ENCODE measurements at regions not wholly inside any gene's neighbourhood (a gene's known extent, or its start where the extent isn't known, plus 50 kb on each side); places are given as distances from the start of the nearest gene placed in this dataset.
"Not testable (repeated sequence)": the region's sequence is repeated elsewhere in the genome, so short reads cannot be mapped to it uniquely, and the experiment has no call there.

DNA sequence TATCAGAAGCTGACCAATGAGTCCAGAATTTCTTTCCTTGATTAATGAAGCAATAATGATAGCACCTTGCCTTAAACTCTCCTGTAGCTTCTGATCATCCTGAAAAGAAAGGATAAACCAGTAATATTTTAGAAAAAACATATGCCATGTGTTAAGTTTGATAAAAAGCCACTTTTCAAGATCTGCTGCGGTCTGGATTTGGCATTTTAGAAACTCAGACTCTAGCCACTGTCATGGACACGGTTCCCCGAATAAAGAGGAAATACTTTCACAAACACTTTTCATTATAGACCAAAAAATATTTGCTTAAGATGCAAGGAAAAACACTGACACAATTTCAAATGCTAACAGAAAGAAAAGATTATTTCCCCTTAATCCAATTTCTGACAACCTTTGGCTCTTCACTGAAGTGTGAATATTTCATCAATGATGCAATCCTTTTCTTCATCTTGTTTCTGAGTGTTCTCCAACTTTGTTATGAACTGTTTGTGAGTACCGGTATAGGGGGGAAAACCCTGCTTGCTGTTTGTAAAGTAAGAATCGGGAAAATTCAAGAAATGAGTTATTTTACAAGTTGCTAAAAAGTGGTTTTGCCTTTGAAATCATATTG lies 329.5 kb downstream of the CRPPA start:
- peak in 1 of 2 donors; percentile 18 for DNase-seq
- Histone ChIP-seq H3K27me3 (no peaks in the 10 kb centered on the region), H3K36me3 (no peaks in the 10 kb centered on the region), H3K9me3 (no peaks in the 10 kb centered on the region), H3K27ac (no peak overlapping the region), H3K4me3 (no peak overlapping the region), H3K4me1 (no peaks in the 10 kb centered on the region)
- WGBS, 5 donors: 55 to 72% (median 64%) methylated on average over 5 of the region's 5 CpGs
- intact Hi-C loops (cut with DNase I; ENCODE audit: low total_unique reads): no loop called here
- TF ChIP-seq EP300 (IDR thresholded peaks at IDR 0.05): no peak
- no peak for TF ChIP-seq POLR2A (IDR thresholded peaks at IDR 0.05)
- TF ChIP-seq, protein P1, sequence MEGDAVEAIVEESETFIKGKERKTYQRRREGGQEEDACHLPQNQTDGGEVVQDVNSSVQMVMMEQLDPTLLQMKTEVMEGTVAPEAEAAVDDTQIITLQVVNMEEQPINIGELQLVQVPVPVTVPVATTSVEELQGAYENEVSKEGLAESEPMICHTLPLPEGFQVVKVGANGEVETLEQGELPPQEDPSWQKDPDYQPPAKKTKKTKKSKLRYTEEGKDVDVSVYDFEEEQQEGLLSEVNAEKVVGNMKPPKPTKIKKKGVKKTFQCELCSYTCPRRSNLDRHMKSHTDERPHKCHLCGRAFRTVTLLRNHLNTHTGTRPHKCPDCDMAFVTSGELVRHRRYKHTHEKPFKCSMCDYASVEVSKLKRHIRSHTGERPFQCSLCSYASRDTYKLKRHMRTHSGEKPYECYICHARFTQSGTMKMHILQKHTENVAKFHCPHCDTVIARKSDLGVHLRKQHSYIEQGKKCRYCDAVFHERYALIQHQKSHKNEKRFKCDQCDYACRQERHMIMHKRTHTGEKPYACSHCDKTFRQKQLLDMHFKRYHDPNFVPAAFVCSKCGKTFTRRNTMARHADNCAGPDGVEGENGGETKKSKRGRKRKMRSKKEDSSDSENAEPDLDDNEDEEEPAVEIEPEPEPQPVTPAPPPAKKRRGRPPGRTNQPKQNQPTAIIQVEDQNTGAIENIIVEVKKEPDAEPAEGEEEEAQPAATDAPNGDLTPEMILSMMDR (IDR thresholded peaks at IDR 0.05): no peak
- no peak for TF ChIP-seq POLR2AphosphoS5 (IDR thresholded peaks at IDR 0.05)

DNA sequence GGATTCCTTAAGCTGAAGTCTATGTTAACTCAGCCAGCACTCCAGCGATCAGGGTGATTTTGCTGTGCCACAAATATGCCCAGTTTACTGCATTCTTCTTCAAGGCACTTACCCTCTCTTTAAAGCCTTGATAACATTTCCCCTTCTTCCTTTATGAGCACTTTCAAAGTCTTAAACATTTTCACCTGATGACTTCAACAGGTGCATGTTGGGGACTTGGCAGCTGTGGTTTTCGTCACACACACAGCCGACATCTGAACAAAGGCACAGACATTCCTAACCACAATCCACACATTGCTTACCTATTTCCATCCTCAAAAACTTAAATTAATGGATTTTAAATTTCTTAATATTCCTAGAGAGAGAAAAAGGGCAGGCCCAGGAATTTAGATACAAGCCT lies 331.5 kb downstream of the CRPPA start:
- Histone ChIP-seq H3K27ac (no peak overlapping the region), H3K36me3 (no peaks in the 10 kb centered on the region), H3K4me1 (no peaks in the 10 kb centered on the region), H3K27me3 (no peaks in the 10 kb centered on the region), H3K9me3 (no peaks in the 10 kb centered on the region), H3K4me3 (no peak overlapping the region)
- DNase-seq: no peak
- intact Hi-C loops (cut with DNase I; ENCODE audit: low total_unique reads): no loop called here
- 88 to 96% (median 91%) methylated on average over 3 of the region's 3 CpGs for WGBS, 5 donors
- TF ChIP-seq, protein P1 (IDR thresholded peaks at IDR 0.05): no peak
- TF ChIP-seq POLR2AphosphoS5 (IDR thresholded peaks at IDR 0.05): no peak
- no peak for TF ChIP-seq POLR2A (IDR thresholded peaks at IDR 0.05)
- TF ChIP-seq EP300 (IDR thresholded peaks at IDR 0.05): no peak

DNA sequence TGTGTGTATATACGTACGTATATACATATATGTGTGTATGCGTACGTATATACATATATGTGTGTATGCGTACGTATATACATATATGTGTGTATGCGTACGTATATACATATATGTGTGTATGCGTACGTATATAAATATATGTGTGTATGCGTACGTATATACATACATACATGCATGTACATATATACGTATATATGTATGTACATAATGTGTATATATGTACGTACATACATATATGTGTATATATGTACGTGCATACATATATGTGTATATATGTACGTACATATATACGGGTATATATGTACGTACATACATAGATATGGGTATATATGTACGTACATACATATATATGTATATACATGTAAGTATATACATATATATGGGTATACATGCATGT lies 332.1 kb downstream of the CRPPA start:
- Histone ChIP-seq H3K27ac (no peak overlapping the region), H3K9me3 (no peaks in the 10 kb centered on the region), H3K36me3 (no peaks in the 10 kb centered on the region), H3K4me3 (no peak overlapping the region), H3K27me3 (no peaks in the 10 kb centered on the region), H3K4me1 (no peaks in the 10 kb centered on the region)
- intact Hi-C loops (cut with DNase I; ENCODE audit: low total_unique reads): no loop called here
- WGBS, 5 donors: 83 to 96% (median 88%) methylated on average over 19 of the region's 19 CpGs
- no peak for TF ChIP-seq POLR2A (IDR thresholded peaks at IDR 0.05)
- TF ChIP-seq EP300 (IDR thresholded peaks at IDR 0.05): no peak
- TF ChIP-seq POLR2AphosphoS5 (IDR thresholded peaks at IDR 0.05): no peak
- TF ChIP-seq, protein P1 (IDR thresholded peaks at IDR 0.05): no peak
- no peak for DNase-seq

DNA sequence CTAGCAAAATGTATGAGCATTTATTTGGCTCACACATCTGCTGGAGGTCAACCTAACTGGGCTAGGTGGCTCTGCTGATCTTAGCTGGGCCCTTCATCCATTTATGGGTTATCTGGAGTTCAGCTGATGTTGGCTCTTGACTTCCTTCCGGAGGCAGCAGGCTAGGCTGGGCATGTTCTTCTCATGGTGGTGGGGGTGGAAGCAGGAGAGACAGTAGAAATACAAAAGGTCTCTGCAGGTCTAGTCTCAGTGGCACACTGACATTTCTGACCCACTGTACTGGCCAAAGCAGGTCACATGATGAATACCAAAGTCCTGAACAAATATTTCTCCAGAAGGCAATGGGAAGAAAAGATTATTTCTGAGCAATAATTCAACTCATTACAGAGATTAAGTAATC lies 334.6 kb downstream of the CRPPA start:
- no peak overlapping the region for H3K27ac ChIP-seq
- no peaks in the 10 kb centered on the region for H3K36me3 ChIP-seq
- H3K27me3 ChIP-seq: no peaks in the 10 kb centered on the region
- H3K9me3 ChIP-seq: no peaks in the 10 kb centered on the region
- H3K4me1 ChIP-seq: no peaks in the 10 kb centered on the region
- intact Hi-C loops (cut with DNase I; ENCODE audit: low total_unique reads): no loop called here
- no peak for DNase-seq
- TF ChIP-seq POLR2A (IDR thresholded peaks at IDR 0.05): no peak
- H3K4me3 ChIP-seq: no peak overlapping the region
- WGBS, 5 donors: 37 to 75% (median 67%) methylated on average over 1 of the region's 1 CpG

DNA sequence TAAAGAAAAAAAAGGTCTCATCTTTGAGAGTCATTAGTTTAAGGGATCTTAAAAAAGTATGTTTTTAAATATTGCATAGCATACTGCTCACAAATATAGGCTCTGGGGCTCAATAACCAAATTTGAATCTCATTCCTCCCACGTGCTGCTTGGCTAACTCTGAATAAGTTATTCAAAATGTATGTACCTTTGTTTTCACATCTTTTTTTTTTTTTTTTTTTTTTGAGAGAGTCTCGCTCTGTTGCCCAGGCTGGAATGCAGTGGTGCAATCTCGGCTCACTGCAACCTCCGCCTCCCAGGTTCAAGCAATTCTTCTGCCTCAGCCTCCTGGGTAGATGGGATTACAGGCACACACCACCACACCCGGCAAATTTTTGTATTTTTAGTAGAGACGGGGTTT lies 335.6 kb downstream of the CRPPA start:
- H3K4me1 ChIP-seq; H3K36me3 ChIP-seq; H3K27me3 ChIP-seq; DNase-seq; H3K9me3 ChIP-seq; H3K27ac ChIP-seq; H3K4me3 ChIP-seq; intact Hi-C loops (cut with DNase I; ENCODE audit: low total_unique reads): not testable (repeated sequence)
- WGBS, 5 donors: 90 to 97% (median 93%) methylated on average over 5 to 6 of the region's 6 CpGs
